Peyer's patch (tissue), 4 donors: ENCODE measurements at regions not wholly inside any gene's neighbourhood (a gene's known extent, or its start where the extent isn't known, plus 50 kb on each side); places are given as distances from the start of the nearest gene placed in this dataset.

Source experiments
- CTCF ChIP-seq, 6 experiments: fragments of 450-650 bp in 4 of 6; fragments of 200-600 bp in 2 of 6; sonication (generic) in 1 of 6; IDR thresholded peaks; one replicate each; pipeline ENCODE4 v1.5.1; 2017 to 2019; ENCODE audit warnings: antibody characterized with exemption in 6 of 6, mild to moderate bottlenecking in 3 of 6, moderate library complexity in 1 of 6
- POLR2A ChIP-seq, 2 donors: fragments of 450-650 bp; IDR thresholded peaks; one replicate each; pipeline ENCODE4 v1.5.1; 2017; ENCODE audit warnings: antibody characterized with exemption in 2 of 2, mild to moderate bottlenecking in 2 of 2, moderate library complexity in 2 of 2

- no peak for TF ChIP-seq CTCF (IDR thresholded peaks at IDR 0.05)
- no peak for TF ChIP-seq POLR2A (IDR thresholded peaks at IDR 0.05)
Observed at GRCh38 chr19:30743011-30743410, 370.8 kb downstream of the ZNF536 start.
